Bronchial epithelial cell (primary cell): ENCODE measurements at regions not wholly inside any gene's neighbourhood (a gene's known extent, or its start where the extent isn't known, plus 50 kb on each side); places are given as distances from the start of the nearest gene placed in this dataset.

Experiments used
- DNase-seq: peaks from one replicate; pipeline ENCODE4 v3.0.0-alpha.2; 2010; ENCODE audit warnings: low read depth
- FAIRE-seq: peaks from 2 replicates; lab custom pipeline; 2011; peaks lifted over from hg19 to GRCh38; lab: Jason Lieb, UNC
- H3K27me3 ChIP-seq: 2 replicates; pipeline ENCODE4 v1.5.1; 2011; ENCODE audit warnings: low read length; ENCODE audit not compliant: control insufficient read depth, insufficient read depth
- H3K36me3 ChIP-seq: 2 replicates; pipeline ENCODE4 v1.5.1; 2011; ENCODE audit warnings: low read length; ENCODE audit not compliant: control insufficient read depth, insufficient read depth
- H3K4me3 ChIP-seq: 2 replicates; pipeline ENCODE4 v1.5.1; 2011; ENCODE audit warnings: mild to moderate bottlenecking, low read depth, low read length, control low read depth
- TF ChIP-seq, protein P1 (sequence below): IDR thresholded peaks from 2 replicates; pipeline ENCODE4 v1.5.1; 2011; ENCODE audit warnings: mild to moderate bottlenecking, moderate library complexity, low read length, control low read depth, inconsistent platforms; ENCODE audit not compliant: insufficient read depth, severe bottlenecking

DNA sequence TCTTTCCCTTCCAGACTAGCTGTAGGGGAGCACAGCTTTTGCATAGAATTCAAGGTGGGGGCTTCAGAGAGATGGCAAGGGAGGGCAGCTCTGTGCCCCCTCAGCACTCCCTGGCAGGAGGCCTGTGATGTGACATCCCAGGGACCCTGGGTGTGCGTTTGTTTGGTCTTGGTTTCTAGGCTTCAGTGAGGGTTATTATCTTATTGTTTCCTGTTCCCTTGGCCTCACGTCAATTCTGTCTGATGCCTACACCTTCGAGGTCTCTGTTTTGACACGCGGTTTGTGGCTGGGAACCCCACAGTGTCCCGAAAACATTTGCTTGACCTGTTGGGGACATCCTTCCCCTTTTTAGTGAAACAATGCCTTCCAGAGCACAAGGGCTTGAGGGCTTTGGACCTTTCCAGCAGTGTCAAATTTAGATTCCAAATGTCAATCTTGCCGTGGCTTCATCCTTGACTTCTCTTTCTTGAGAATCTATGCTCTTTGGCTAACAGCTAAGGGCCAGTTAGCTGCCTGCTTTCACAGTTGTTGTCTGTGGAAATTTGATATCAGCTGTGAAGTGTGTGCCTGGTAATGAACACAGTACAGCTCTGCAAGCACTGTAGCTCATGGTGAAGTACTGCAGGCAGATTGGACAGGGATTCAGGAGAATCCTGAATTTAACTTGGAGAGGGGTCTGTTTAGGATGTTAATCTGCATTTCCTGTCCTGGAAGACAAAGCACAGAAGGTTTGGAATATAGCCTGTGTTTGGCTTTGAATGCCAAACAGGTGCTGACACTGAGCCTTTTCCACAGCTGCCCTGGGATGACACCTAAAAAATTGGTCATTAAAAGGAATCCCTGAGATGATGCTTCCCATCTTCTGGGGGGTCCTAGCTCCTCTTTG, 108.2 kb upstream of the CXCR4 start:
- FAIRE-seq (no peak), DNase-seq (no peak)
- no peaks in the 10 kb centered on the region for H3K36me3 ChIP-seq
- no peaks in the 10 kb centered on the region for H3K27me3 ChIP-seq
- H3K4me3 ChIP-seq: no peak overlapping the region
- TF ChIP-seq, protein P1, sequence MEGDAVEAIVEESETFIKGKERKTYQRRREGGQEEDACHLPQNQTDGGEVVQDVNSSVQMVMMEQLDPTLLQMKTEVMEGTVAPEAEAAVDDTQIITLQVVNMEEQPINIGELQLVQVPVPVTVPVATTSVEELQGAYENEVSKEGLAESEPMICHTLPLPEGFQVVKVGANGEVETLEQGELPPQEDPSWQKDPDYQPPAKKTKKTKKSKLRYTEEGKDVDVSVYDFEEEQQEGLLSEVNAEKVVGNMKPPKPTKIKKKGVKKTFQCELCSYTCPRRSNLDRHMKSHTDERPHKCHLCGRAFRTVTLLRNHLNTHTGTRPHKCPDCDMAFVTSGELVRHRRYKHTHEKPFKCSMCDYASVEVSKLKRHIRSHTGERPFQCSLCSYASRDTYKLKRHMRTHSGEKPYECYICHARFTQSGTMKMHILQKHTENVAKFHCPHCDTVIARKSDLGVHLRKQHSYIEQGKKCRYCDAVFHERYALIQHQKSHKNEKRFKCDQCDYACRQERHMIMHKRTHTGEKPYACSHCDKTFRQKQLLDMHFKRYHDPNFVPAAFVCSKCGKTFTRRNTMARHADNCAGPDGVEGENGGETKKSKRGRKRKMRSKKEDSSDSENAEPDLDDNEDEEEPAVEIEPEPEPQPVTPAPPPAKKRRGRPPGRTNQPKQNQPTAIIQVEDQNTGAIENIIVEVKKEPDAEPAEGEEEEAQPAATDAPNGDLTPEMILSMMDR: no peak

DNA sequence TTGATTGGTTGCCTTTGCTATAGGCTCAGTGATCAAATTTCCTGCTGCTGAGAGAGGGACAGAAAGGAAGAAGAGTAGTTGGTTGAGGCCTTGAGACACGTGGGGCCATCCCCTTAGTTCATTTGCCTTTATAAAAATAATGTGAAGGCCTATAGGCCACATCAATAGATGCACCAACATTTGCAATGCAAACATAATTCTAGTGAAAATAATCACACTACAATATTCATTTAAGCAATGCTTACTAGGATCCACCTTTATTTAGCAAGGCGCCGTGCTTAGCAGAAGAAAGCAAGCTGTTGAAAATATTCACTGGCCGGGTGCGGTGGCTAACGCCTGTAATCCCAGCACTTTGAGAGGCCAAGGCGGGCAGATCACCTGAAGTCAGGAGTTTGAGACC, 105.3 kb upstream of the CXCR4 start:
- TF ChIP-seq, protein P1: no peak

DNA sequence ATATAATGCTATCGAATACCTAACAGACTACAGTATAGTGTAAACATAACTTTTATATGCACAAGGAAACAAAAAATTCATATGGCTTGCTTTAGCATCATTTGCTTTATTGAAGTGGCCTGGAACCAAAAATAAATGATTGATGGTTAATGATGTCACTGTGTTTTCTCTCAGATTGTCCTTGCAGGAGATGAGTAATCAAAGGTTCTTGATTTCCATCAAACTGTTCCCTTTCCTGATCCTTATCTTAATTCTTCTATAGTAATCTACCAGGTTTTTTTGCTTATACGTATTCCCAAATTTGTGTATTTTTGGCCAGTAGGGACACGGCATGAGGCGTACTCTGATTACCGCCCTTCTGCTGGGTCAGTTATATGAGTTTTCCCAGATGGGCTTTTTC, 104.9 kb upstream of the CXCR4 start:
- FAIRE-seq (no peak), DNase-seq (no peak)
- TF ChIP-seq, protein P1: no peak
- Histone ChIP-seq H3K27me3 (no peaks in the 10 kb centered on the region), H3K4me3 (no peak overlapping the region), H3K36me3 (no peaks in the 10 kb centered on the region)

More for the DNA sequence above, 105.3 kb upstream of the CXCR4 start:
- no peak overlapping the region for H3K4me3 ChIP-seq
- no peaks in the 10 kb centered on the region for H3K27me3 ChIP-seq
- no peaks in the 10 kb centered on the region for H3K36me3 ChIP-seq
- DNase-seq (no peak), FAIRE-seq (no peak)

DNA sequence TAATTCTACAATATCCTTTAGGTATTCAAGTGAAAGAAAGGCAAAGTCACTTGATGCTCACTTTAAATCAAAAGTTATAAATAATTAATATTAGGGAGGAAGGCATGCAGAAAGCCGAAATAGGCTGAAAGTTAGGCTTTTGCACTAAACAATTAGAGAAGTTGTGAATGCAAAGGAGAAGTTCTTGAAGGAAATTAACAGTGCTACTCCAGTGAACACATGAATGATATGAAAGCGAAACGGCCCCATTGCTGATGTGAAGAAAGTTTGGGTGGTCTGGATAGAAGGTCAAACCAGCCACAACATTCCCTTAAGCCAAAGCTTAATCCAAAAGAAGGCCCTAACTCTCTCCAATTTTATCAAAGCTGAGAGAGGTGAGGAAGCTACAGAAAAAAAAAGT, 103.1 kb upstream of the CXCR4 start:
- Histone ChIP-seq H3K4me3 (no peak overlapping the region), H3K36me3 (no peaks in the 10 kb centered on the region), H3K27me3 (no peaks in the 10 kb centered on the region)
- TF ChIP-seq, protein P1: no peak
- FAIRE-seq (no peak), DNase-seq (no peak)

DNA sequence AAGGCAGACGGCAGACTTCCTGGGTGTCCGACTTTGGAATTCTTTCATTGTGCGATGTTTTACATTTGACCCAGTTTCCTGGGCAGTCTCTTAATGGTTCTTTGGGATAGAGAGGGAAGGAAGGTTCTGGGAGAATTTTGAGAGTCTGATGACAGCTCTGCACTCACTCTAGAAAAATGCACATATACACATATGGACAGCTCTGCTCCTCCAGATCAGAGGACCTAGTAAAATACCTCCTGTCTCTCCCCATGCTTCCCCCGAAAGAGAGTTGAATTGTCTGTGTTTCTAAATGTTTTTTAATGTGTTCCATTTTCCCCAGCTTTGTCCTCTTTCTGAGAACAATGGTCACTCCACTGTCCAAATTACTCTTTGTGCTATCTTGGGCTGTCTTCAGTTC, 102.0 kb upstream of the CXCR4 start:
- TF ChIP-seq, protein P1: no peak
- no peaks in the 10 kb centered on the region for H3K27me3 ChIP-seq
- no peak overlapping the region for H3K4me3 ChIP-seq
- no peaks in the 10 kb centered on the region for H3K36me3 ChIP-seq
- no peak for DNase-seq
- FAIRE-seq: no peak

DNA sequence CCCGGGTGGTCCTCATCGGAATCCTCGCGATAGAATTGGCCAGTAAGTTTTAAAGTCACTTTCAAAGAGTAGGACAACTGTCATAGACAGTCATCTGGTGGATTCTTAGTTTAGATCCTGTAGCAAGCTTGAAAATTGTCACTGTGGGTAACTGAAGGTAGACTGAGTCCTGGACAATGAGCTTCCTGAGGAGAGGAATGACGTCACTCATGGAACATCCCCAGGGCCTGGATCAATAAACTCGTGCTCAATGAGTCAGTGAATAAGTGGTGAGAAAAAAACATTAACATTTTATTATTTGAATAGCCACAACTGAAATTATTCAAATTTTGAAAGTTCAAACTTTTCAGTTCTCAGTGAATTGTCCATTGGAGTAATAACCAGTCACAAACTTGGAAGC, 101.4 kb upstream of the CXCR4 start:
- FAIRE-seq: no peak
- Histone ChIP-seq H3K36me3 (no peaks in the 10 kb centered on the region), H3K4me3 (no peak overlapping the region), H3K27me3 (no peaks in the 10 kb centered on the region)
- DNase-seq: no peak
- TF ChIP-seq, protein P1: no peak
